C4-2B (cell line): ENCODE measurements at regions not wholly inside any gene's neighbourhood (a gene's known extent, or its start where the extent isn't known, plus 50 kb on each side); places are given as distances from the start of the nearest gene placed in this dataset.

ENCODE experiments used
- CTCF ChIP-seq: fragments of 450-650 bp; conservative IDR thresholded peaks from 2 replicates; pipeline ENCODE4 v1.5.1; 2017; ENCODE audit warnings: mild to moderate bottlenecking
- ZFX ChIP-seq: fragments of 450-650 bp; IDR thresholded peaks from 2 replicates; pipeline ENCODE4 v1.6.1; 2017

- no peak for TF ChIP-seq CTCF
- no peak for TF ChIP-seq ZFX
Observed at GRCh38 chr2:40016151-40016885, 237.3 kb upstream of the THUMPD2 start.
